NOMO-1 treated with DMSO at 0.1 percent for 48 hours (cell line): ENCODE measurements at regions not wholly inside any gene's neighbourhood (a gene's known extent, or its start where the extent isn't known, plus 50 kb on each side); places are given as distances from the start of the nearest gene placed in this dataset.

ENCODE experiments used
- DNase-seq: peaks from one replicate; lab custom pipeline; 2025; ENCODE audit not compliant: unreplicated experiment; lab: John Stamatoyannopoulos, UW

DNA sequence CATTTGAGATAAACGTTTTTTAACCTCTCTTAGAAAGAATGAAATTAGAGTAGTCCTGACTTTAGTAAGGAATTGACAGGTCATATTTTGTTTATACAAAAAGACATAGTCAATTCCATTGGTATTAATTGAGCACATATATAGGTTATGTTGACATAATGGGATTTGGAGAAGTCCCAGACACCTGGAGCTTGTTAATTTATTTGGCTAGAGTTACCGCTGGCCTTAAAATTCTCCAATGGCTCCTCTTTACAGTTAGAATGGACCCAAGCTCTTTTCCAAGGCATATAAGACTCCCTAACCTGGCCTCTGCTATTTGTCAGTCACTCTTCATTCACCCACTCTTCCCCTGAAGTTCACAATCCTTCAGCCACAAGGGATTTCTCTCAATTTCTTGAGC, 221.3 kb downstream of the CBLN4 start:
- no peak for DNase-seq

DNA sequence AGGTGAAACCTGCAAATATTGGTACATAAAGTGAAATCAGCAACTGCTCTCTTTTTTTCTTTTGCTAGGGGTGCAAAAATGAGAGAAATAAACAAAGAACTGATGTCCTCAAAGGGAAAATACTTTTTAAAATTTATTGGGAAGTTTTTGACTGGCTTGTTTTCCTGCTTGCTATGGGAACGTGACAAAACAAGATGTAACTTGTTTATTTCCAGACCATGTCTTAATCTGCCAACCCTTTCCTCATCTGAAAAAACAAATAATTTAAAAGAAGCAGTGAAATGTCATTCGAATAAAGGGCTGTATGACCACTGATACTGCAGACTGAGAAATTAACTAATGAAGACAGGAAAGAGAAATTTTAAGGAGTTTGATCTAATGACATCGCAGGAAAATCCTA, 221.9 kb downstream of the CBLN4 start:
- no peak for DNase-seq

DNA sequence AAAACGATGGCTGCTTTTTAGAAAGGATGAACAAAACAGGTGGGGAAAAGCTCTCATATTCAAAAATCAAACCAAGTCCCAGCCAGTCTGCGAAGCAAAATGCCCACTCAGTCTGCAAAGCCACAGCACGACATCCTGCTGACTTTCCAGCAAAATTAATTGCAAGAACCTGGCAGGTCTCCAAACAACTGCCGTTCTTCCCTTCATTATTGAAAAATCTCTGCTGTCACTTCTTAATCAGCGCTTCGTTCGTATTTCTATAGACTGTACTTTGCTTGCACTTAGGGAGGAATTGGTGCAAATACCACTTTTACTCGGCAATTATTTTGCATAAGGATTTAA, 222.4 kb downstream of the CBLN4 start:
- DNase-seq = no peak

DNA sequence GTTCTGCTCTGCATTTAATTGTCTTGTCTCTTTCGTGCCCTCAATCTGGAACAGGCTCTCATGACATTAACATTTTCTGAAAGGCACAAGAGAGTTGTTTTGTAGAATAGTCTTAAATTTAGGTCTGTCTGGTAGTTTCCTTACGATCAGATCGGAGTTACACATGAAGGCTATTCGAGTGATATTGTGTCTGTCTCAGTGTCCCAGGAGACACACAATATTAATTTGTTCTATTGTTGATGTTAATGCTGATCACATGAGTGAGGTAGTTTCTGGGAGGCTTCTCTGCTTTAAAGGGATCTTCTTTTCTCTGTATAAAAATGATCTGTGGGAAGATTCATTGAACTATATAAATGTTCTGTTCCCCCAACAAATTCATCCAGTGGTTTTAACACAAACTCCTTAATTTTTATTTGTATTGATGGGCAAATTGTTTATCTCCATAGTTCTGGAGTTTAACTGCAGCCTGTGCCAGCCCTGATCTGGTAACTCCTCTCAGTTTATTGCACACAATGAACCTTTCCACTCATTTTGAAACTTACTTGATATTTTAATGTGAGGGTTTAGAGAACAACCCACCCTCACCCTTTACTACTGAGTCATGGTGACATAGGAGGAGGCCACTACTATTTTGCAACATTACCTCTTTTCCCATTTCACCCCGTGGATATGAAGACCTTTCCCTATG, 223.0 kb downstream of the CBLN4 start:
- no peak for DNase-seq

DNA sequence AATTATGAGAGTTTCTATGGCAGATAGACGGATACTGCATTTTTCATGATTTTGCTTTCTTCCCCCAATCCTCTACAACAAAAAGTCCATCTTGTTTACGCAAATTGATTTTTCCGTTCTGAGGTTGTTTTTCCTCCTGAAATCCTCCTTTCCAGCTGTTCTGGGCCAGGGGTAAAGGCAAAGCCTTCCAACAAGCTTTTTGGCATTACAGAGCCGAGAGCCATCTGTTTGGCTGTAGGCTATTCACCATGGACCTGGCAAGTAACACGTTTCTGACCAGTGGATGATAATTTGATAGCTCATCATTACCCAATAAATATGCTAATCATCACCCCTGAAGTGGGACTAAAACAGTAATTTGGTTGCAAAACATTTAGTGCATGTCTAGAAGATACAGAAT, 226.5 kb downstream of the CBLN4 start:
- DNase-seq = no peak

DNA sequence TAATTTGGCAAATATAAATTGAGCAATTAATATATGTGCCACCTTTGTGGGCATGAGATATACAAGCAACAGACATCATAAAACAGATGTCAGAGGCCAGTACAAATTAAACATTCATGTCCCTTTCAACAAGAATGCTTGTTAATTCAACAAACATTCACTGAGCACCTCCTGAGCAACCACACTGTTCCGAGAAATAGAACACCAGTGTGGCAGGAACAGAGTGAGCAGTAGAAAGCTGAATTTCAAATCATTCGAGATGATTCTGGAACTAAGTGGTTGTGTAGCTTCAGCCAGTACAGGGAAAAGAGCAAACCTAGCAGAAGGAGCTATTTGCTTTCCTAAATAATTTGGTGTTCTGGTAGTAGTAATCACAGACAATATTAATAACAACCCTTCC, 227.7 kb downstream of the CBLN4 start:
- no peak for DNase-seq

DNA sequence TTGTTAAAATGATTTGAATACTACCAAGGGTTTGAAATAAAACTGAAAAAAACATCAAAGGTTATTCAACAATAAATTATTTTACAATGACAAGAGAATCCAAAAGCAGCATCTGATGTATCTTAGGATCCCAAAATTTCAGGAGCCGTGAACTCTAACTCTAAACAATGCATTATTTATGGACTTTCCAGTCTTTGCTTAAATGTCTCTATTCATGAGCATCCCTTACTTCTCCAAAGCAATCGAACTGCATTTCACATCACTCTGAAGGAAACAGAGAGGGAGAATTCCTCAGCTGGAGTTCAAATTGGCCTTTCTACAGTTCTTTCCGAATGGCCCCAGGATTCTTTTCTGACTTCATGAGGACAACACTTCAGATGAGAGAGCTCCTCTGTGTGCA, 229.1 kb downstream of the CBLN4 start:
- DNase-seq = no peak

DNA sequence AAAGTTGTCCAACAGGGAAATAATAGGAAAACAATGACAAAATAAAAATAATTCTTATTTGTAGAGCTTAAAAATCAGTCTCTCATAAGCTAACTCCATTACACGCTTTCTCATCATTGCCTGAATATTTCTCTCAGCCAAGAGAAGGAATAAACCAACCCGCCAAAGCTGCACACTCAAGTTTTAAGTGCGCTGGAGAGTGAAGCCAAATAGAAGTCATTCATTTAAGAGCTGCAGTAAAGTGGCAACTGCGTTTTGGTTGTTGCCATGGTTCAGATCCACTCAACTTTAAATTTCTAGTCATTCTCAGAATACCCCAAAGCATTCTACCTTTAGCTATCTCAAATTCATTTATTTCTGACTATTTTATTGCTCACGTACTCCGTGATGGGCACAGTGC, 230.7 kb downstream of the CBLN4 start:
- no peak for DNase-seq

DNA sequence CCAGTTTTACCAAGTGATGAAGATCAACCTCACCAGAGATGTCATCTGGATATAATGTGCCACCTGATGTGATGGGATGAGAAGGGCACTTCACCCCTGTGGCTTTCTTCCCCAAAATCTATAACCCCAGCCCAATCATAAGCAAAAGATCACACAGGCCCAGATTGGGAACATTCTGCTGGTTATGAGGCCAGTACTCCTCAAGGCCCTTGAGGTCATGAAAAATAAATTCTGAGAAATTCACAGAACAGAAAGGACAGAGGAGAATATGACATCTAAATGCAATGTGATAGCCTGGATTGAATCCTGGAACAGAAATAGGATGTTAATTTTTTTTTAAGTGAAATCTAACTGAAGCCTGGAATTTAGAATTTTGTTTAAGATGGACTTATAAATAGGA, 243.5 kb downstream of the CBLN4 start:
- DNase-seq = no peak

DNA sequence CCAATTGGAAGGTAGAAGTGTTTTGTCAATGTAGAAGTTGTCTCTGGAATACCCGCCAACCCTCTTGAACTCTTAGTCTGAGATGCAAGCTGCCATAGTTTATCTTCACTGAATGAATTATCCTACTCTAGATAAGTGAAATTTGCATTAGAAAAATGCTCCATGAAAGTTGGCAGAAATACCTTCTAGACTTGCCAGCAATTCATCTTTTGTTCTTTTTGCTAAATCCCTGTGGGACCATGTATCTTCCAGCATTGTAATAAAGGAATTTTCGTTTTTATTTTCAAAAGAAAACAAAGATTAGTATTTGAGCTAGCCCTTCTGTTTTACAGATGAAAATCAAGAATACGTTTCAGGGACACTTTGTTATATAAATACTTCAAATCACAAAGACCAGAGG, 244.2 kb downstream of the CBLN4 start:
- no peak for DNase-seq

DNA sequence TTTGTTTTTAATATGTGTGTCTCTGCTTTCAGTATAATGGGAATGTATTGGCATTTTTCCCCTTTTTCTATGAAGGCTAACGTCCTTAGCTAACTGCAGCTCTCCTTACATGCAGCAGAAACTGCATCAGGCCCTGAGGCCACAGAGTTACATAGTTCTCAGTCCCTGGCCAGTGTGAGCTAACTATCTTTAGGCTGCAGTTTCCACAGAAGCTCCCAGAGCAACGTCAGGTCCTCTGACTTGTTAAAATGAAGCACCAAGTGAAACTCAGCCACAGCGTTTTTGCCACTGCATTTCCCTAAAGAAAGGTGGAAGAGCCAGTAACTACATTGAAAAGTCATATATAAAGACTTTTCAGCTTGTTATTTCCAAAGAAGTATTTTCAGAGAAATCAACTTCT, 244.7 kb downstream of the CBLN4 start:
- no peak for DNase-seq

DNA sequence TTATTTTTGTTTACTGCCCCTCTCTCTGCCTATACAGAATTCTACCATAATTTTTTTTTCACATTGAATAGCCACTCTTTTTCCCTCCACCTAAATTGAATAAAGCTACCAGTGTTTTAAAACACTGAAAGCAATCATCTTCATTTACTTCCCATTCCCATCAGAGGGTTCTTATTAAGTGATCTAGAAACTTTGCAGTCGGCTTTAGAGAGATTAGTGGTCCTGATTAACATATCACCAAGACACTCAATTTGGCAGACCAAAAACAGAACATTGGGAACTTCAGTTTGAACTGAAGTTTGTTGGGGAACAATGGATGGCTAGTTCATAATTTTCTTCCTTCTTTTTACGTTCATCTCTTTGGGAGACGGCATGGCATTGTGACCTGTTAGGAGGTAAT, 249.5 kb downstream of the CBLN4 start:
- no peak for DNase-seq

DNA sequence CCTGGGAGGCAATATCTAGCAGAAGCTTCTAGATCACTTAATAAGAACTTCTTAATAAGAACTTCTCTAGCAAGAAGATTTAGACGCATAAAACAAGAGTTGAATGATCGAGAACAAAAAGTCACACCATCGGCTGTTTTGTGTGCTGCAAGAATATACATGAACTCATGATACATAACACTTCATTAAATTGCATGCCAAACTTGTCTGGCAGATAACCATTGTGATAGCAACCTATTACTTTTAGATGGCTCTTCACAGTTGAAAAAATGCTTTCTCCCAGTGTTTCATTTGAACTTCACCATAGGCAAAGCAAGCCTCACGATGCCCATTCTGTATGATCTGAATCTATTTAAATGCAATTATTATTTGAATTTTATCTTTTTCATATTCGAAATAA, 249.9 kb downstream of the CBLN4 start:
- no peak for DNase-seq

DNA sequence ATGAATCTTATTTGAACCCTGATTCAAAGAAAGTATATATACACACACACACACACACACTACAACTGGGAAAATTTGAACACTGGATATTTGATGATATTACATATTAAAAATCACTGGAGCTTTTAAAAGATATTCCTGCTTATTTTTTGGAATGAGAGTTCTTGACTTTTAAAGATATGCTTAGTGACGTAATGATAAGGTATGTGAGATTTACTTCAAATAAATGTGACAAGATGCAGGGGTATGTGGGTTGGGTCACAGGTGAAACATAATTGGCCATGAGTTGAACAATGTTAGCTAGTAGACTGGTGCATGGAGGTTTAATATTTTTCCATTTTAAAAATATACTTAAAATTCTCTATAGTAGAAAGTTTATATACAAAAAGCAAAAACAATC, 258.6 kb downstream of the CBLN4 start:
- DNase-seq = no peak

DNA sequence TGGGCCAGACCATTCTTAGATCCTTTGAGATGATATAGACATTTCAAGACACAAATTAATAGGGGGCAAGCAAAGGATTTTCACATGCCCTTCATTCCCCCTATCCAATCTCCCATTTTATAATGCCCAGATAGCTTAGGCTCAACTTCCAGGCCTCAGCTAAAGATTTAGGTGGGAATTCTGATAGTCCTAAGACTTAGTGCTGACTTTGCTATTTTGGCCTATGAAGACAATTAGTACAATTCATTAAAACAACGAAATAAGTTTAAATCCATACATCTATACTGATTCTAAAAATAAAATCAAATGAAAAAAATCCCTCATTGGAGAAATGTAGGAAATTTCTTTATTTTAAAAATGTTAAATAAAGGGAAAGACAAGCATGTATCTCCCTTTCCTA, 259.5 kb downstream of the CBLN4 start:
- DNase-seq = no peak

DNA sequence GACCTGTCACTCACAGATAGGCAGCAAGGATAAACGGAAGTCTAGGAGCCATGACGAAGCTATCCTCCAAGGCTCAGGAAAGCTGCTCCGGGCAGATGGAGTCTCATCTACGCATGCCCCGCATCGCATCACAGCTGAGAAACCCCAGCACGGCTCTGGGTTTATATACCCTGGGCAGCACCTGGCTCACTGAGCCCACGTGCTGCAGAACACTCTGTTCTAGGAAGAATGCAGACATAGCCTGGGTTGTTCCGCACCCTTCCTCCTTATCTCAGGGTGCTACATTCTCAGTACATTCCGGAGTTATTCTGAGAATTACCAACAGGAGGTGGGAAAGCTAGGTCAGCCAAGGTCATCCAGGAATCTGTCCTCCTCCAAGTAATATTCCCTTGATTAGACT, 260.4 kb downstream of the CBLN4 start:
- DNase-seq = no peak

DNA sequence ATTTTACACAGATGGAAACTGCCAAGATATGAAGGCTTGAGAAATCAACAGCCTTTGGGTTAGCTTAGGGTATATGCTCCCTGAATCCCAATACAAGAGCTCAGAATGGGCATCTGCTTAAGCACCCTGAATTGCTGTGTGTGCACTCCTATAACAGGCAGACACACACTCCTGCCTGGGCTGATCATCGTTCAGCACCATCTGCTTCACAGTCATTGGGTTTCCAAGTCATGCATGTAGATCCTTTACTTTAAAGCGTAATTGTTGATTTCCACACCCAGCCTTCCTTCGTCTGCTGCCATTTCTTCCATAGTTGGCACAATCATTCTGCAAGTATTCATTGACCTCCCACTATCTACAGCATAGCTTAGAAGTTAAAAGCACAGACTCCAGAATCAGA, 263.5 kb downstream of the CBLN4 start:
- DNase-seq = no peak

DNA sequence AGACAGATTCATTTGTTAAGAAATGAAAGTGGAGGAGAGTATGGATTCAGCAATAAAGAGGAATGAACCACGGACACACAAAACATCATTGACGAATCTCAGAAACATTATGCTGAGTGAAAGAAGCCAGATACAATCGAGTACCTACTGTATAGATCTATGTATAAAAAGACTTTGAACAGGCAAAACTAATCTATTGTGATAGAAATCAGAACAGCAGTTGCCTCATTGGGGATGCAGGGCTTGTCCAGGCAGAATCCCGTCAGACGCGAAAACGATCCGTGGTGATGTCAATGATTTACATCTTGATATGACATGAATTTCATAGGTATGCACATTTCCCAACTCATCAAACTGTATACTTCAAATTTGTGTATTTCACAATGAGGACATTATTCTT, 265.2 kb downstream of the CBLN4 start:
- DNase-seq = no peak

DNA sequence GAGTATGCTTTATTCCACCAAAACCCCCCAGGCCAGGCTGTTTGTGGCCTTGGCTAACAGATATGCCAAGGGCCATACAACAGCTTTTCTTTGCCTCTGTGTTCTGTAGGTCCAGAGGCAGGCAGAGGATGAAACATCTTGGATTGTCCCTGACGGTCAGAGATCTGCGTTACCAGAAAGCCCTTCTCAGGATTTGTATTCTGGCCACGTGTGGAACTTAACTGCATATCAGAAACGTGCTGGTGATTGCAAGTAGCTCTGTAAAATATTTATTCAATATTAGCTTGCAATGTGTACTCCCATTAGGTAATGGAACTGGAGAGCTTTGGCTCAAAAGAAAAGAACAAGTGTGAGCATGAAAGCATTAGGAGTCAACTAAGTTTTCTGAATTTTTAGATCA, 275.0 kb downstream of the CBLN4 start:
- no peak for DNase-seq

DNA sequence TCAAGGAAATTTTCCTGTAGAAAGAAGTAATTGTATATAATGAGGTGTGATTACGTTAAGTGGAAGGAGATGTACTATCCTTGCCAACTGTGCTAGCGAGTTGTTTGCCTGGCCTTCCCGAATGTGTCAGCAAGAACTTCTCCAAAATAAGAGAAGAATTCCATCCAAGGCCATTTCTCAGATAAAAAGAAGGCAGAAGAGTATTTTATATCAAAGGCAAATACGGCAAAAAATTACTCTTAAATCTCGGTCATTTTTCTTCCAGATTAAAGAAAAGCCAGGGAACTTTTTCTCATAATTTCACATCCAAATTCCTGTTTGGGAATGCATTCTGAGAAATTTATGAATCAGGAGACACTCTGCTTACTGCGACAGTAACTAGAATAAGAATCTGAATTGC, 290.6 kb downstream of the CBLN4 start:
- no peak for DNase-seq

DNA sequence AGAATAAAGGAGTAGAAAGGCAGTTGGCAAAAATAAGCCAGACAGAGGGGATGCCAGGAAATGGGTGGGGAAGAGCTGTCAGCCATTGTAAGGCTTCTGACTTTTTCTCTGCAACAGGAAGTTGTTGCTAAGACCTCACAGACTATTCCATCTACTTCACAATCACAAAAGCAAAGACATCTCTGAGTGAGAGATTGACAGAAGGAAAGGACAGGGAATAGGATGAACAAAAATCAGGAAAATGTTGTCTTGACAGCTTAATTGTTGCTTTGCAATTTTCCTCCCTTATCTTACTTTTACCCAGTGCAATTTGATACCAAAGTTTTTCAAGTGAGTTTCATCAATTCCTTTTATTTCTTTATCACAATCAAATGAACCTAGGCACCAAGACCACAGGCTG, 291.2 kb downstream of the CBLN4 start:
- DNase-seq = no peak

DNA sequence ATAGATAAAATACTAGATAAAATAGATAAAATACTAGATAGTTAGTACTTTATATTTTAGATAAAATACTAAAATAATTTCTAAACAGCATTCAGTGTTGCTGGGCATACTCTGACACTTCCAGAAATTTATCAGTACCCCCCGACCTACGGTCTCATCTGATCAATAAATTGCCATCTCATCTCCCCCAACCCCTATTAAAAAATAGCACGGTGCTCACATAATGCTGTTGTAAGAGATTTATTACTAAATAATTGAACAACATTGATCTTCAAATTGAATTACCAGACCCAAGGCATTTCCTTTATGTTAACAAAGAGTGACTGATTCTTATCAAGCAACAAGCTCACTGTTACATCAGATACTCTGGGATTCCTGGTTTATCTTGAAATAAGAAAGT, 300.9 kb downstream of the CBLN4 start:
- DNase-seq = no peak

DNA sequence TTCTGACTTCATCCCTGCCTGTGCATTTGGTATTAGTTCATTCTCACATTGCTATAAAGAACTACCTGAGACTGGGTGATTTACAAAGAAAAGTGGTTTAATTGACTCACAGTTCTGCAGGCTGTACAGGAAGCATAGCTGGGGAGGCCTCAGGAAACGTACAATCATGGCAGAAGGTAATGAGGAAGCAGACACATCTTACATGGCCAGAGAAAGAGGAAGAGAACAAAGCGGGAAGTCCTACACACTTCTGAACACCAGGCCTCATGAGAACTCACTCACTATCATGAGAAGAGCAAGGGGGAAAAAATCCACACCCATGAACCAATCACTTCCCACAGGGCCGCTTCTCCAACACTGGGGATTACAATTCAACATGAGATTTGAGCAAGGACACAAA, 303.9 kb downstream of the CBLN4 start:
- DNase-seq = no peak

DNA sequence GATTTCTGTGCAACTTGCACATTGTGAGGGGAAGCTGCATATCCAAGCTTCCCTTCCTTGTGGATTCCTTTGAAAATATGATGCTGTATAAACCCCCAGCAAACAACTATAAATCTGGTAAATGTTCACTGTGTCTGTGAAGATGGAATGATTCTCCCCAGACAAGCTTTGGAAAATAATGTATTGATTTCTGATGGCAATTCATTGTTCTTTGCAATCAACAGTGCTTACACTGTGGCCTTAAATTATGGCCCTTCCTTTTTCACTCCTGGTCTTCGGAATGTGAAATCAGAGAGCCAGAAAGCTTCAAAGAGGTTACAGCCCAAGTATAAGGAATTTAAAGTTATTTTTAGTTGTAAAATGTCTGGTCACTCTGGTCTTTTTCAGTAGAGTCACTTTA, 308.8 kb downstream of the CBLN4 start:
- DNase-seq = no peak
